Body of pancreas (tissue), 4 donors: ENCODE measurements at regions not wholly inside any gene's neighbourhood (a gene's known extent, or its start where the extent isn't known, plus 50 kb on each side); places are given as distances from the start of the nearest gene placed in this dataset.
A peak's percentile ranks its signal among the peaks of the same experiment; 100 is the strongest.

Experiments
- ATAC-seq: fragments of 150-250 bp; one replicate; pipeline ENCODE4 v1.9.1; 2016
- DNase-seq, 4 donors: peaks; one replicate each; pipeline ENCODE4 v3.0.0-alpha.2; 2019
- H3K27ac ChIP-seq, 4 donors: fragments of 200-600 bp; sonication (generic); 1 replicate in 3 of 4; 2 replicates in 1 of 4; pipeline versions ENCODE4 v1.5.1 to v1.6.1; 2016 to 2019; ENCODE audit warnings: mild to moderate bottlenecking in 1 of 4, mixed read lengths in 1 of 4, moderate library complexity in 1 of 4
- H3K27me3 ChIP-seq, 2 donors: fragments of 200-600 bp; sonication (generic); one replicate each; pipeline ENCODE4 v1.6.0; 2016; ENCODE audit warnings: mild to moderate bottlenecking in 1 of 2
- H3K36me3 ChIP-seq, 2 donors: fragments of 200-600 bp; sonication (generic); replicated peaks in 1 of 2; 2 replicates each; pipeline ENCODE4 v1.5.1; 2016; ENCODE audit warnings: low read depth in 2 of 2; ENCODE audit not compliant: insufficient read depth in 1 of 2
- H3K4me1 ChIP-seq: fragments of 200-600 bp; sonication (generic); one replicate; pipeline ENCODE4 v1.6.0; 2016
- H3K4me3 ChIP-seq, 2 donors: fragments of 200-600 bp; sonication (generic); 1 replicate in 1 of 2; 2 replicates in 1 of 2; pipeline ENCODE4 v1.5.1; 2016 to 2019
- H3K9me3 ChIP-seq, 3 donors: fragments of 200-600 bp; sonication (generic); 1 replicate in 2 of 3; 2 replicates in 1 of 3; pipeline ENCODE4 v1.5.1; 2016
- POLR2A ChIP-seq, 3 donors: fragments of 450-650 bp; IDR thresholded peaks; one replicate each; pipeline ENCODE4 v1.6.1; 2016; ENCODE audit warnings: antibody characterized with exemption in 3 of 3, mild to moderate bottlenecking in 2 of 3
- WGBS, 2 donors: methylation state at CpG; one replicate each; pipeline ENCODE4 v1.1.5; 2017; 5-methylcytosine and 5-hydroxymethylcytosine counted together
- intact Hi-C: fragments of 100-400 bp; cut with DNase I; formaldehyde crosslinking; loops from one replicate; pipeline ENCODE4 v1.15.1; 2023
- TF ChIP-seq, protein P1 (sequence below), 7 experiments: fragments of 450-650 bp in 4 of 7; fragments of 200-600 bp in 3 of 7; sonication (generic) in 3 of 7; IDR thresholded peaks; one replicate each; pipeline ENCODE4 v1.5.1; 2016 to 2019; ENCODE audit warnings: antibody characterized with exemption in 7 of 7

DNA sequence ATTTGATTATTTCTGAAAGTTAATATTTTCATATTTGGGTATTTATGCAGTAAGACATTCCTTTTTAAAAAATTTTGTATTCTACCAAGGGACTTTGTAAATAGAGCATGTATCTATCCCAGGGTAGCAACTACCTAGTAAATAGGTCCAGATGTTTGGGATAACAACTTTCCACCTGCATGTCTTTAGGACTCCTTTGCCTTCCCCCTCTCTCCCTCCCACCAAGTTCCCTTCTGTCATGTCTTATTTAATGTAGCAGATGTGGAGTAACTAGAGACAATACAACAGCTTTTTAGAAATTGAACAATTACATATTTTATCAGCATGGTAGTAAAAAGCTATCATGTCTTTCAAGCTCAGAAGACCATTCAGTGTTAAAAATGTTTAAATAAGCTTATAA, 821.0 kb downstream of the C4orf33 start:
- Histone ChIP-seq H3K9me3 (no peaks in the 10 kb centered on the region), H3K27me3 (no peaks in the 10 kb centered on the region), H3K27ac (no peak overlapping the region), H3K36me3 (no peaks in the 10 kb centered on the region), H3K4me3 (no peak overlapping the region), H3K4me1 (no peaks in the 10 kb centered on the region)
- intact Hi-C loops, result no loop called here
- ATAC-seq (no peak), DNase-seq (no peak)
- TF ChIP-seq, protein P1, sequence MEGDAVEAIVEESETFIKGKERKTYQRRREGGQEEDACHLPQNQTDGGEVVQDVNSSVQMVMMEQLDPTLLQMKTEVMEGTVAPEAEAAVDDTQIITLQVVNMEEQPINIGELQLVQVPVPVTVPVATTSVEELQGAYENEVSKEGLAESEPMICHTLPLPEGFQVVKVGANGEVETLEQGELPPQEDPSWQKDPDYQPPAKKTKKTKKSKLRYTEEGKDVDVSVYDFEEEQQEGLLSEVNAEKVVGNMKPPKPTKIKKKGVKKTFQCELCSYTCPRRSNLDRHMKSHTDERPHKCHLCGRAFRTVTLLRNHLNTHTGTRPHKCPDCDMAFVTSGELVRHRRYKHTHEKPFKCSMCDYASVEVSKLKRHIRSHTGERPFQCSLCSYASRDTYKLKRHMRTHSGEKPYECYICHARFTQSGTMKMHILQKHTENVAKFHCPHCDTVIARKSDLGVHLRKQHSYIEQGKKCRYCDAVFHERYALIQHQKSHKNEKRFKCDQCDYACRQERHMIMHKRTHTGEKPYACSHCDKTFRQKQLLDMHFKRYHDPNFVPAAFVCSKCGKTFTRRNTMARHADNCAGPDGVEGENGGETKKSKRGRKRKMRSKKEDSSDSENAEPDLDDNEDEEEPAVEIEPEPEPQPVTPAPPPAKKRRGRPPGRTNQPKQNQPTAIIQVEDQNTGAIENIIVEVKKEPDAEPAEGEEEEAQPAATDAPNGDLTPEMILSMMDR (IDR thresholded peaks at IDR 0.05), result no peak

DNA sequence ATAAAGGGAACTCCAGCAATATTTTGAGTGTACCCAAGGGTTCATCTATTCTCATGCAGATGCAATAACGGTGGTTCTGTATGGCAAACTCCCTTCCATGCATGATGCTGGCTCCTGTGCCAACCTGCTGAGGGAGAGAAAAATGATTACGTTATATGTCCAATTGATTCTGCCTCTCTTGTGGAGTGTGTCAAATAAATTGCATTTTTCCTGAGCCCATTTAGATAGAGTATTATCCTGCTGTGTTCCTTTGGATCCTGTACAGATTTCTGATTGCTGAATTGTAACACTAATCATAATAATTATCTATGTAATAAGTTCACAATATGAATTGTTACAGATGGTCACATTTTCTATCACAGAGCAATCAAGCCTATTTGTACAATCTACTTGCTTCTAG, 821.7 kb downstream of the C4orf33 start:
- DNase-seq (no peak), ATAC-seq (no peak)
- Histone ChIP-seq H3K36me3 (no peaks in the 10 kb centered on the region), H3K4me3 (no peak overlapping the region), H3K27ac (no peak overlapping the region), H3K4me1 (no peaks in the 10 kb centered on the region), H3K9me3 (no peaks in the 10 kb centered on the region), H3K27me3 (no peaks in the 10 kb centered on the region)
- intact Hi-C loops, result no loop called here
- WGBS, 2 donors, result 68 to 79% methylated on average over 2 of the region's 2 CpGs
- TF ChIP-seq, protein P1 (IDR thresholded peaks at IDR 0.05), result no peak
- TF ChIP-seq POLR2A (IDR thresholded peaks at IDR 0.05), result no peak

DNA sequence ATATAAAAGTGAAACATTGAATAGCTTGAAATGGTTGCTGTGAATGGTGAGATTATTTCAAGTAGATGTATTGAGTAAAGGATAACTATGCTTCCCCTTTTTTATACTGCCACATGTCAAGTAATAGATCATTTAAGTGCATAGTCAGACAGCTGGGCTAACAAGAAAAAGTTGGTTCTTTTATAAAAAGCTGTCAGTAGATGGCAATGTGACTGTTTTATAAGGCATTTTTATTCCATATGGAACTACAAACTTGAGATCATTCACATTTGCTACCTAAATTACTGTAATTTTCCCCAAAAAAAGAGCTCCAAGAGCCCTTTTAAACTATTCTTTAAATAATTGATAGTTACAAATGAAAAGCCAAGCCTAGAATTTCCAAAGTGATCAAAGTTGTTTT, 831.0 kb downstream of the C4orf33 start:
- TF ChIP-seq POLR2A (IDR thresholded peaks at IDR 0.05), result no peak
- TF ChIP-seq, protein P1 (IDR thresholded peaks at IDR 0.05), result peak in 2 of 7 experiments; percentile 10 to 34
- intact Hi-C loops, result no loop called here

DNA sequence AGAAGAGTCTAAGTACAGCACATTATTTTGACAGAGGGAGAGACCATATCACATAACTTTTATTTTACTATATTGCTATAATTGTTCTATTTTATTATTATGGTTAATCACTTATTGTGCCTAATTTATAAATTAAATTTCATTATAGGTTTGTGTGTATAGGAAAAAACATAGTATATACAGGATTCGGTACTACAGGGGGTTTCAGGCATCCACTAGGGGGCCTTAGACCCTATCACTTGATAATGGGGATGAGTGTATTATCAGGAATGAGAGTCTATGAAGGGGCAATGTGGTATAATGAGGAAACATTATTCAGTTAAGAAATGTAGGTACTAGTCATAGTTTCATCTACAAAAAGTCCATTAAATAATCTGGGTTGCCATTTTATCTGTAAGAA, 833.1 kb downstream of the C4orf33 start:
- DNase-seq (no peak), ATAC-seq (no peak)
- Histone ChIP-seq H3K4me3 (no peak overlapping the region), H3K36me3 (no peaks in the 10 kb centered on the region), H3K9me3 (no peaks in the 10 kb centered on the region), H3K4me1 (no peaks in the 10 kb centered on the region), H3K27me3 (no peaks in the 10 kb centered on the region), H3K27ac (no peak overlapping the region)
- intact Hi-C loops, result no loop called here
- TF ChIP-seq, protein P1 (IDR thresholded peaks at IDR 0.05), result peak in 1 of 7 experiments; percentile 7
- no peak for TF ChIP-seq POLR2A (IDR thresholded peaks at IDR 0.05)
- WGBS, 2 donors, result 61 to 76% methylated on average over 1 of the region's 1 CpG

More for the DNA sequence above, 831.0 kb downstream of the C4orf33 start:
- Histone ChIP-seq H3K27ac (no peak overlapping the region), H3K4me3 (no peak overlapping the region), H3K9me3 (no peaks in the 10 kb centered on the region), H3K36me3 (no peaks in the 10 kb centered on the region), H3K4me1 (no peaks in the 10 kb centered on the region), H3K27me3 (no peaks in the 10 kb centered on the region)
- ATAC-seq, result no peak
- DNase-seq, result no peak

DNA sequence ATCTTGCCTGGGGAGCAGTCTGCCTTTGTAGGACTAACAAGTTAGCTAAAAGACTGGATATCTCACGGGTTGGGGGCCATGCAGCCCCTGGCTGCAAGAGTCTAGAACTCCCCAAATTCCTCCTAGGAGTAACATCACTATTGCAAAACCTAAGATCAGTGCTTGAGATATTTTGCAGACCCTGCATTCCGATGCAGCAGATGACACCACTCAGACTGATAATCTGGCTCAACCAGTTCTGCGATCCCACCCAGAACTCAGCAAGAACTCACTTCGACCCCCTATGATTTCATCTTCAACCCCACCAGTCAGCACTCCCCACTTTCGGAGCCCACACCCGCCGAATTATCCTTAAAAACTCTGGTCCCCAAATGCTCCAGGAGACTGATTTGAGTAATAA, 834.0 kb downstream of the C4orf33 start:
- H3K27me3 ChIP-seq, result no peaks in the 10 kb centered on the region
- H3K4me1 ChIP-seq, result no peaks in the 10 kb centered on the region
- H3K9me3 ChIP-seq, result no peaks in the 10 kb centered on the region
- no peaks in the 10 kb centered on the region for H3K36me3 ChIP-seq
- WGBS, 2 donors, result 79 to 85% methylated on average over 7 of the region's 7 CpGs
- no peak for DNase-seq
- intact Hi-C loops, result no loop called here
- no peak overlapping the region for H3K27ac ChIP-seq
- H3K4me3 ChIP-seq, result no peak overlapping the region
- TF ChIP-seq, protein P1 (IDR thresholded peaks at IDR 0.05), result no peak
- no peak for TF ChIP-seq POLR2A (IDR thresholded peaks at IDR 0.05)
- no peak for ATAC-seq
